ENCODE measurements at regions not wholly inside any gene's neighbourhood (a gene's known extent, or its start where the extent isn't known, plus 50 kb on each side); places are given as distances from the start of the nearest gene placed in this dataset.

GRCh38 chr2:13572466-13572865 lies 855.7 kb downstream of the TRIB2 start:
- Mint-ChIP-seq H3K27ac (no peak overlapping the region), H3K4me1 (no peaks in the 10 kb centered on the region), H3K9me3 (ENCODE audit: insufficient read depth) (no peaks in the 10 kb centered on the region), H3K27me3 (no peaks in the 10 kb centered on the region), H3K4me3 (no peak overlapping the region)
- Histone ChIP-seq H3K79me2 (ENCODE audit: control insufficient read depth, insufficient read depth, low read length) (no peaks in the 10 kb centered on the region), H3K27me3 (replicated peaks in 1 of 4; ENCODE audit: control extremely low read depth in 1 of 4, control insufficient read depth in 3 of 4, insufficient read depth in 4 of 4, low read length in 3 of 4) (no peaks in the 10 kb centered on the region), H3K4me3 (ENCODE audit: control extremely low read depth in 1 of 5, extremely low read depth in 1 of 5, insufficient read depth in 1 of 5, low read depth in 2 of 5, low read length in 4 of 5) (no peak overlapping the region), H3K9ac (ENCODE audit: low read length) (no peak overlapping the region), H3K36me3 (replicated peaks in 1 of 2; ENCODE audit: control extremely low read depth in 1 of 2, control insufficient read depth in 1 of 2, extremely low read depth in 1 of 2, insufficient read depth in 2 of 2, low read length in 1 of 2) (no peaks in the 10 kb centered on the region), H2AFZ (ENCODE audit: insufficient read depth, low read depth, low read length, poor library complexity, severe bottlenecking) (no peak overlapping the region), H3K4me1 (ENCODE audit: control insufficient read depth in 2 of 2, insufficient read depth in 2 of 2, low read length in 2 of 2) (no peaks in the 10 kb centered on the region), H3K9me3 (ENCODE audit: control extremely low read depth in 1 of 3, control insufficient read depth in 2 of 3, insufficient read depth in 1 of 3, low read length in 2 of 3) (peaks cover 0 to 2% (median 0%) of the 10 kb centered on the region in 3 donors), H3K4me2 (replicated peaks; ENCODE audit: low read depth, low read length, poor library complexity, severe bottlenecking) (no peak overlapping the region), H3K27ac (ENCODE audit: low read length in 2 of 2) (no peak overlapping the region), H4K20me1 (ENCODE audit: control insufficient read depth, insufficient read depth, low read length, poor library complexity, severe bottlenecking) (no peaks in the 10 kb centered on the region)
- ChIA-PET POLR2A (no interaction called here), CTCF (no interaction called here)
- DNase-seq (no peak), ATAC-seq (ENCODE audit: low read depth) (no peak)
- whole genome bisulfite sequencing (ENCODE audit: insufficient coverage) = no CpG with 5 or more reads among the region's 2 CpGs
- intact Hi-C loops (cut with micrococcal nuclease) = no loop called here
- TF ChIP-seq EZH2 (IDR thresholded peaks at IDR 0.05; ENCODE audit: borderline replicate concordance, insufficient read depth, low read depth, low read length, poor library complexity, severe bottlenecking) (no peak), CTCF (IDR thresholded peaks at IDR 0.05) (no peak)

GRCh38 chr2:13574831-13575230 lies 858.1 kb downstream of the TRIB2 start:
- ATAC-seq (ENCODE audit: low read depth) (no peak), DNase-seq (no peak)
- H3K36me3 ChIP-seq (replicated peaks in 1 of 2; ENCODE audit: control extremely low read depth in 1 of 2, control insufficient read depth in 1 of 2, extremely low read depth in 1 of 2, insufficient read depth in 2 of 2, low read length in 1 of 2) = no peaks in the 10 kb centered on the region
- TF ChIP-seq EZH2 (IDR thresholded peaks at IDR 0.05; ENCODE audit: borderline replicate concordance, insufficient read depth, low read depth, low read length, poor library complexity, severe bottlenecking) (no peak), CTCF (IDR thresholded peaks at IDR 0.05) (no peak)
- no peaks in the 10 kb centered on the region for H3K79me2 ChIP-seq (ENCODE audit: control insufficient read depth, insufficient read depth, low read length)
- no peak overlapping the region for H3K27ac Mint-ChIP-seq
- ChIA-PET CTCF (no interaction called here), POLR2A (no interaction called here)
- H3K4me1 Mint-ChIP-seq = no peaks in the 10 kb centered on the region
- no peak overlapping the region for H3K9ac ChIP-seq (ENCODE audit: low read length)
- intact Hi-C loops (cut with micrococcal nuclease) = no loop called here
- 92% methylated on average over 2 of the region's 2 CpGs for WGBS (ENCODE audit: insufficient coverage)
- H3K4me3 ChIP-seq (ENCODE audit: control extremely low read depth in 1 of 5, extremely low read depth in 1 of 5, insufficient read depth in 1 of 5, low read depth in 2 of 5, low read length in 4 of 5) = no peak overlapping the region
- no peak overlapping the region for H2AFZ ChIP-seq (ENCODE audit: insufficient read depth, low read depth, low read length, poor library complexity, severe bottlenecking)
- no peaks in the 10 kb centered on the region for H4K20me1 ChIP-seq (ENCODE audit: control insufficient read depth, insufficient read depth, low read length, poor library complexity, severe bottlenecking)
- H3K27ac ChIP-seq (ENCODE audit: low read length in 2 of 2) = no peak overlapping the region
- no peaks in the 10 kb centered on the region for H3K27me3 Mint-ChIP-seq
- H3K4me2 ChIP-seq (replicated peaks; ENCODE audit: low read depth, low read length, poor library complexity, severe bottlenecking) = no peak overlapping the region
- no peaks in the 10 kb centered on the region for H3K4me1 ChIP-seq (ENCODE audit: control insufficient read depth in 2 of 2, insufficient read depth in 2 of 2, low read length in 2 of 2)
- no peaks in the 10 kb centered on the region for H3K9me3 Mint-ChIP-seq (ENCODE audit: insufficient read depth)
- H3K9me3 ChIP-seq (ENCODE audit: control extremely low read depth in 1 of 3, control insufficient read depth in 2 of 3, insufficient read depth in 1 of 3, low read length in 2 of 3) = peaks cover 0 to 2% (median 0%) of the 10 kb centered on the region in 3 donors
- no peaks in the 10 kb centered on the region for H3K27me3 ChIP-seq (replicated peaks in 1 of 4; ENCODE audit: control extremely low read depth in 1 of 4, control insufficient read depth in 3 of 4, insufficient read depth in 4 of 4, low read length in 3 of 4)
- H3K4me3 Mint-ChIP-seq = no peak overlapping the region

Data from B cell (primary cell).